ENCODE measurements at regions not wholly inside any gene's neighbourhood (a gene's known extent, or its start where the extent isn't known, plus 50 kb on each side); places are given as distances from the start of the nearest gene placed in this dataset.
A peak's percentile ranks its signal among the peaks of the same experiment; 100 is the strongest.

DNA sequence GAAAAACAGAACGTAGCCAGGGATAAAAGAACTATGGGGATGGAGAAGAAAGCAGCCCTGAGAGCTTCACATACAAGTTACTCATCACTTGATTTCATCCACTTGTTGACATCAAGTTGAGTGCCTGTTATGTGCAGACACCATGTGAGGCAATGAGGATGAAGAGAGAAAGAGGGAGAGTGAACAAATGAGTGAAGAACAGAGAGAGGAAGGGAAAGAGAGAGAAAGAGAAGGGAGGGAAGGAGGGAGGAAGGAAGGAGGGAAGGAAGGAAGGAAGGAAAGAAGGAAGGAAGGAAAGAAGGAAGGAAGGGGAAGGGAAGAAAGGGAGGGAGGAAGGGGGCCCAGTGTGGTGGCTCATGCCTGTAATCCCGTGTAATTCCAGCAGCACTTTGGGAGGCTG lies 72.3 kb upstream of the SMAD3 start:
- DNase-seq (no peak), ATAC-seq (ENCODE audit: low read depth) (no peak)
- no peak overlapping the region for H3K27ac ChIP-seq (ENCODE audit: insufficient read depth, low read length)
- H3K56ac ChIP-seq (ENCODE audit: extremely low read depth, insufficient read depth, low read length): no peak overlapping the region
- intact Hi-C loops (cut with micrococcal nuclease) (no loop called here), in situ Hi-C loops (cut with MboI; ENCODE audit: low sequenced_read_pairs) (no loop called here), dilution Hi-C loops (cut with HindIII; ENCODE audit: low sequenced_read_pairs, unreplicated experiment) (no loop called here)
- ChIA-PET CTCF (no interaction called here), POLR2A (ENCODE audit: unreplicated experiment) (no interaction called here)
- no peak overlapping the region for H2BK20ac ChIP-seq (ENCODE audit: low read depth, low read length)
- TF ChIP-seq RCOR1 (IDR thresholded peaks at IDR 0.05; ENCODE audit: insufficient replicate concordance, low read length): no peak
- TF ChIP-seq, protein P1, sequence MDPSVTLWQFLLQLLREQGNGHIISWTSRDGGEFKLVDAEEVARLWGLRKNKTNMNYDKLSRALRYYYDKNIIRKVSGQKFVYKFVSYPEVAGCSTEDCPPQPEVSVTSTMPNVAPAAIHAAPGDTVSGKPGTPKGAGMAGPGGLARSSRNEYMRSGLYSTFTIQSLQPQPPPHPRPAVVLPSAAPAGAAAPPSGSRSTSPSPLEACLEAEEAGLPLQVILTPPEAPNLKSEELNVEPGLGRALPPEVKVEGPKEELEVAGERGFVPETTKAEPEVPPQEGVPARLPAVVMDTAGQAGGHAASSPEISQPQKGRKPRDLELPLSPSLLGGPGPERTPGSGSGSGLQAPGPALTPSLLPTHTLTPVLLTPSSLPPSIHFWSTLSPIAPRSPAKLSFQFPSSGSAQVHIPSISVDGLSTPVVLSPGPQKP (IDR thresholded peaks at IDR 0.05; ENCODE audit: borderline replicate concordance, low read depth, low read length): no peak
- no peak for TF ChIP-seq SMC3 (IDR thresholded peaks at IDR 0.05; ENCODE audit: low read depth, low read length)
- TF ChIP-seq MAZ (IDR thresholded peaks at IDR 0.05; ENCODE audit: borderline replicate concordance, low read depth, low read length): no peak
- no peak for TF ChIP-seq POLR2A (IDR thresholded peaks at IDR 0.05; ENCODE audit: low read depth, low read length)
- TF ChIP-seq, protein P2, sequence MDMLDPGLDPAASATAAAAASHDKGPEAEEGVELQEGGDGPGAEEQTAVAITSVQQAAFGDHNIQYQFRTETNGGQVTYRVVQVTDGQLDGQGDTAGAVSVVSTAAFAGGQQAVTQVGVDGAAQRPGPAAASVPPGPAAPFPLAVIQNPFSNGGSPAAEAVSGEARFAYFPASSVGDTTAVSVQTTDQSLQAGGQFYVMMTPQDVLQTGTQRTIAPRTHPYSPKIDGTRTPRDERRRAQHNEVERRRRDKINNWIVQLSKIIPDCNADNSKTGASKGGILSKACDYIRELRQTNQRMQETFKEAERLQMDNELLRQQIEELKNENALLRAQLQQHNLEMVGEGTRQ (IDR thresholded peaks at IDR 0.05; ENCODE audit: low read depth, low read length): no peak
- TF ChIP-seq, protein P3, sequence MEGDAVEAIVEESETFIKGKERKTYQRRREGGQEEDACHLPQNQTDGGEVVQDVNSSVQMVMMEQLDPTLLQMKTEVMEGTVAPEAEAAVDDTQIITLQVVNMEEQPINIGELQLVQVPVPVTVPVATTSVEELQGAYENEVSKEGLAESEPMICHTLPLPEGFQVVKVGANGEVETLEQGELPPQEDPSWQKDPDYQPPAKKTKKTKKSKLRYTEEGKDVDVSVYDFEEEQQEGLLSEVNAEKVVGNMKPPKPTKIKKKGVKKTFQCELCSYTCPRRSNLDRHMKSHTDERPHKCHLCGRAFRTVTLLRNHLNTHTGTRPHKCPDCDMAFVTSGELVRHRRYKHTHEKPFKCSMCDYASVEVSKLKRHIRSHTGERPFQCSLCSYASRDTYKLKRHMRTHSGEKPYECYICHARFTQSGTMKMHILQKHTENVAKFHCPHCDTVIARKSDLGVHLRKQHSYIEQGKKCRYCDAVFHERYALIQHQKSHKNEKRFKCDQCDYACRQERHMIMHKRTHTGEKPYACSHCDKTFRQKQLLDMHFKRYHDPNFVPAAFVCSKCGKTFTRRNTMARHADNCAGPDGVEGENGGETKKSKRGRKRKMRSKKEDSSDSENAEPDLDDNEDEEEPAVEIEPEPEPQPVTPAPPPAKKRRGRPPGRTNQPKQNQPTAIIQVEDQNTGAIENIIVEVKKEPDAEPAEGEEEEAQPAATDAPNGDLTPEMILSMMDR (conservative IDR thresholded peaks at IDR 0.05; ENCODE audit: low read depth, low read length): no peak
- no peak for TF ChIP-seq MXI1 (IDR thresholded peaks at IDR 0.05; ENCODE audit: borderline replicate concordance, low read depth, low read length)
- TF ChIP-seq CEBPB (IDR thresholded peaks at IDR 0.05; ENCODE audit: low read depth, low read length): no peak
- no peak for TF ChIP-seq NFE2L2 (IDR thresholded peaks at IDR 0.05; ENCODE audit: low read depth, low read length)
- no peak for TF ChIP-seq RAD21 (IDR thresholded peaks at IDR 0.05; ENCODE audit: low read length)
- TF ChIP-seq FOS (IDR thresholded peaks at IDR 0.05; ENCODE audit: low read depth, low read length): no peak
- TF ChIP-seq RFX5 (IDR thresholded peaks at IDR 0.05; ENCODE audit: low read depth, low read length): no peak
- no peak for TF ChIP-seq MAFK (IDR thresholded peaks at IDR 0.05; ENCODE audit: low read depth, low read length)
- TF ChIP-seq BHLHE40 (IDR thresholded peaks at IDR 0.05; ENCODE audit: low read depth, low read length): no peak
- TF ChIP-seq CHD1 (IDR thresholded peaks at IDR 0.05; ENCODE audit: low read depth, low read length): no peak
- no peaks in the 10 kb centered on the region for H3K36me3 ChIP-seq (ENCODE audit: control insufficient read depth, insufficient read depth, low read length)
- no peak overlapping the region for H3K4me3 ChIP-seq (ENCODE audit: insufficient read depth, low read depth, low read length)
- H4K20me1 ChIP-seq (ENCODE audit: insufficient read depth, low read length): no peaks in the 10 kb centered on the region
- H3K9ac ChIP-seq (ENCODE audit: low read depth, low read length): no peak overlapping the region
- H3K14ac ChIP-seq (replicated peaks; ENCODE audit: low read depth, low read length): no peak overlapping the region; the same call in 1 of the 2 replicates
- H2BK15ac ChIP-seq (ENCODE audit: low read depth, low read length): peak overlapping the region; percentile 56; the same call in 1 of the 3 replicates
- H3K4ac ChIP-seq (ENCODE audit: low read depth, low read length): no peak overlapping the region
- peaks cover 5% of the 10 kb centered on the region for H3K9me1 ChIP-seq (ENCODE audit: insufficient read depth, low read length)
- H2AK5ac ChIP-seq (ENCODE audit: low read depth, low read length): 0 out of 2 replicates have a peak overlapping the region, but pooled peaks have one; percentile 46
- no peak overlapping the region for H2AFZ ChIP-seq (replicated peaks; ENCODE audit: low read length, poor library complexity)
- H2BK120ac ChIP-seq (ENCODE audit: low read depth, low read length): no peak overlapping the region
- H3K4me2 ChIP-seq (ENCODE audit: low read depth, low read length): no peak overlapping the region
- peaks cover 0 to 4% of the 10 kb centered on the region in 2 experiments; a peak in 1 of 4 replicates for H3K79me1 ChIP-seq (ENCODE audit: low read depth in 1 of 2, low read length in 2 of 2)
- no peak overlapping the region for H2AK9ac ChIP-seq (replicated peaks; ENCODE audit: low read depth, low read length, poor library complexity)
- H3K4me1 ChIP-seq (ENCODE audit: control insufficient read depth, insufficient read depth, low read length): peaks cover 3% of the 10 kb centered on the region
- no peak overlapping the region for H3K18ac ChIP-seq (ENCODE audit: low read depth, low read length)
- H3K9me3 ChIP-seq (ENCODE audit: control insufficient read depth, insufficient read depth, low read length): no peaks in the 10 kb centered on the region
- H3K27me3 ChIP-seq (ENCODE audit: control insufficient read depth, insufficient read depth, low read length): 0 out of 2 replicates have a peak, but pooled peaks cover 1% of the 10 kb centered on the region
- H3K23ac ChIP-seq (ENCODE audit: low read depth, low read length): no peak overlapping the region; the same call in 1 of the 2 replicates
- no peak overlapping the region for H4K8ac ChIP-seq (ENCODE audit: low read depth in 2 of 2, low read length in 2 of 2)
- H4K5ac ChIP-seq (ENCODE audit: low read depth, low read length): no peak overlapping the region
- no peak overlapping the region for H2BK5ac ChIP-seq (ENCODE audit: low read depth, low read length, poor library complexity, severe bottlenecking)
- WGBS, 2 experiments (ENCODE audit: extremely low coverage in 2 of 2, insufficient read length in 1 of 2): 100% methylated on average over 1 of the region's 2 CpGs; no CpG with 5 or more reads in 1 of the 2 experiments
- no TSS peak for BruUV-seq (replicated peaks)
- no peak overlapping the region for H4K91ac ChIP-seq (ENCODE audit: insufficient read depth, low read depth, low read length)
